ENCODE measurements at regions not wholly inside any gene's neighbourhood (a gene's known extent, or its start where the extent isn't known, plus 50 kb on each side); places are given as distances from the start of the nearest gene placed in this dataset.

DNA sequence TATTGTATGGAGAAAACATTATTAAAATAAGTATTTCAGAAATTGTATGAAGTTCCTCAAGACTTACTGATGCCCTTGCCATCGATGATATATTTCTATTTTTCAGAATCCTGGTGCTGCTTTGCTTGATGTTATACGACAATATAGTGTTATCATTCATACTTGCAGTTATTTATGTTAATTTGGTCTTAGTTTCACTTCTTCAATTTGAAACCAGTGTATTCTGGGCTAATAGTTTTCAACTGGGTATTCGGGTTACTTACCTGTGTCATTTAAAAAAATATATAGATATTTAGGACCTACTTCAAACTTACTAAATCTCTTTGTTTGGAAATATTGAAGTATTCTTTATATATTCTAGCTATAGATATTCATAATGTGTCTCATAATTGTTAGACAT is 1414.7 kb downstream of the C4orf33 start:
- no peak for DNase-seq
- Histone ChIP-seq H3K4me1 (no peaks in the 10 kb centered on the region), H3K27me3 (ENCODE audit: low read depth) (no peaks in the 10 kb centered on the region), H3K36me3 (no peaks in the 10 kb centered on the region), H3K27ac (replicated peaks) (no peak overlapping the region), H3K9me3 (replicated peaks) (no peaks in the 10 kb centered on the region), H3K4me3 (no peak overlapping the region)
- TF ChIP-seq, protein P1, sequence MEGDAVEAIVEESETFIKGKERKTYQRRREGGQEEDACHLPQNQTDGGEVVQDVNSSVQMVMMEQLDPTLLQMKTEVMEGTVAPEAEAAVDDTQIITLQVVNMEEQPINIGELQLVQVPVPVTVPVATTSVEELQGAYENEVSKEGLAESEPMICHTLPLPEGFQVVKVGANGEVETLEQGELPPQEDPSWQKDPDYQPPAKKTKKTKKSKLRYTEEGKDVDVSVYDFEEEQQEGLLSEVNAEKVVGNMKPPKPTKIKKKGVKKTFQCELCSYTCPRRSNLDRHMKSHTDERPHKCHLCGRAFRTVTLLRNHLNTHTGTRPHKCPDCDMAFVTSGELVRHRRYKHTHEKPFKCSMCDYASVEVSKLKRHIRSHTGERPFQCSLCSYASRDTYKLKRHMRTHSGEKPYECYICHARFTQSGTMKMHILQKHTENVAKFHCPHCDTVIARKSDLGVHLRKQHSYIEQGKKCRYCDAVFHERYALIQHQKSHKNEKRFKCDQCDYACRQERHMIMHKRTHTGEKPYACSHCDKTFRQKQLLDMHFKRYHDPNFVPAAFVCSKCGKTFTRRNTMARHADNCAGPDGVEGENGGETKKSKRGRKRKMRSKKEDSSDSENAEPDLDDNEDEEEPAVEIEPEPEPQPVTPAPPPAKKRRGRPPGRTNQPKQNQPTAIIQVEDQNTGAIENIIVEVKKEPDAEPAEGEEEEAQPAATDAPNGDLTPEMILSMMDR (IDR thresholded peaks at IDR 0.05; ENCODE audit: borderline replicate concordance) = no peak
- intact Hi-C loops (cut with micrococcal nuclease) = no loop called here

DNA sequence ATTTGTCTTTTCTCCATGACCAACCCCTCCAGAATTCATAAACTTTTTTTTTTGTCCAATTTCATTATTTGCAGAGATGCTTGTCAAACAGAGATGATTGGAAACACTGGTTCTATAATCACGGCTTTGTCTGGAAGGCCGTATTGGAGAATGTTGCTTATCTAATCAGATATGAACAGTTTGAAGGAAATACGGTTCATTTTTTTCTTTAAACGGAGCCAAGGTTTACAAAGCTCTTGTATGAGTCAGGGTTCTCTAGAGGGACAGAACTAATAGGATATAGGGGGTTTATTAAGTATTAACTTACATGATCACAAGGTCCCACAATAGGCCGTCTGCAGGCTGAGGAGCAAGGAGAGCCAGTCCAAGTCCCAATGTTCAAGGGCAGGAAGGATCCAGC is 1415.8 kb downstream of the C4orf33 start:
- intact Hi-C loops (cut with micrococcal nuclease) = no loop called here
- Histone ChIP-seq H3K36me3 (no peaks in the 10 kb centered on the region), H3K27ac (replicated peaks) (no peak overlapping the region), H3K4me3 (no peak overlapping the region), H3K9me3 (replicated peaks) (no peaks in the 10 kb centered on the region), H3K4me1 (no peaks in the 10 kb centered on the region), H3K27me3 (ENCODE audit: low read depth) (no peaks in the 10 kb centered on the region)
- TF ChIP-seq, protein P1 (IDR thresholded peaks at IDR 0.05; ENCODE audit: borderline replicate concordance) = no peak
- DNase-seq = no peak

DNA sequence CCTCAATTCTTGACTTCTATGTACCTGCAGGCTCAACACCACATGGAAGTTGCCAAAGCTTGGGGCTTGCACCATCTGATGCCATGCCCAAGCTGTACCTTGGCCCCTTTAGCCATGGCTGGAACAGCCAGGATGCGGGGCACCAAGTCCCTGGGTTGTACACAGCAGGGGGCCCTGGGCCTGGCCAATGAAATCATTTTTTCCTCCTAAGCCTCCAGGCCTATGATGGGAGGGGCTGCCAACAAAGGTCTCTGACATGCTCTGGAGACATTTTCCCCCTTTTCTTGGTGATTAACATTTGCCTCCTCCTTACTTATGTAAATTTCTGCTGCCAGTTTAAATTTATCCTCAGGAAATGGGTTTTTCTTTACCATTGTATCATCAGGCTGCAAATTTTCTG is 1428.1 kb downstream of the C4orf33 start:
- no peaks in the 10 kb centered on the region for H3K36me3 ChIP-seq
- intact Hi-C loops (cut with micrococcal nuclease) = no loop called here
- TF ChIP-seq, protein P1 (IDR thresholded peaks at IDR 0.05; ENCODE audit: borderline replicate concordance) = no peak

DNA sequence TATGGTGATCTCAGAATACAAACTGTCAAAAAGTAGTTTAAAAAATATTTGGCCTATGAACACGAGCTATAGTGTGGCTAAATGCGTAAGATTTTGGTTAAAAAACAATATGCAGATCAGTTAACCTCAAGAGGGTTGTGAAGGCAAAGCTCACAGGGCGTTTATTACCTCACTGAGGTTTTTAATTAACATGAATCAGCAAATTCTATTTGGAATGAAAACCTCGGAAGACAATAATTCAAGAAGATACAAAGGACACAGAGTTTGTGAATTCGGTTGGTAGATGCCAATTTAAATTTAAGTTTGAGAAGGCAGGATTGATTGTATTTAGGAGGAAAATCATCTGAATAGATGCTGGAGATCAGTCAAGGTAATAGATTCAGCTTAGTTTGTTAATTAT is 1434.6 kb downstream of the C4orf33 start:
- DNase-seq = no peak
- H3K4me3 ChIP-seq = no peak overlapping the region
- TF ChIP-seq, protein P1 (IDR thresholded peaks at IDR 0.05; ENCODE audit: borderline replicate concordance) = no peak
- H3K27ac ChIP-seq (replicated peaks) = no peak overlapping the region
- H3K27me3 ChIP-seq (ENCODE audit: low read depth) = no peaks in the 10 kb centered on the region
- intact Hi-C loops (cut with micrococcal nuclease) = no loop called here
- H3K4me1 ChIP-seq = no peaks in the 10 kb centered on the region
- no peaks in the 10 kb centered on the region for H3K9me3 ChIP-seq (replicated peaks)
- H3K36me3 ChIP-seq = no peaks in the 10 kb centered on the region

More for the DNA sequence above, 1428.1 kb downstream of the C4orf33 start:
- H3K27ac ChIP-seq (replicated peaks) = no peak overlapping the region
- no peak overlapping the region for H3K4me3 ChIP-seq
- DNase-seq = no peak
- no peaks in the 10 kb centered on the region for H3K27me3 ChIP-seq (ENCODE audit: low read depth)
- H3K9me3 ChIP-seq (replicated peaks) = peaks cover 34% of the 10 kb centered on the region
- H3K4me1 ChIP-seq = no peaks in the 10 kb centered on the region

DNA sequence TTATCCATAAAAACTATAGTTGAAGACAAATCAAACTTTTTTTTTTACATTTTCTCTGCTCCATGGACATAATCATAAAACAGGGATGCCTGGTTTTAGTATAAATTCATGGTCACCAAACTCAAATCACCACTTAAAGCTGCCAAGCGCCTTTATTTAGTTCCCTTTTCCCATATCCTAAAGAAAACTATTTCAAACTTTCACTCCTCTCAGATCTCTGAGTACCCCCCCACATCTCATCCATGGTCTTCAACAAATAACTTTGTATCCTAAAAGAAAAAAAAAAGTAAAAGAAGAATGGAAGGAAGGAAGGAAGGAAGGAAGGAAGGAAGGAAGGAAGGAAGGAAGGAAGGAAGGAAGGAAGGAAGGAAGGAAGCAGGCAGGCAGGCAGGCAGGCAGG is 1438.7 kb downstream of the C4orf33 start:
- intact Hi-C loops (cut with micrococcal nuclease) = no loop called here
- Histone ChIP-seq H3K27ac (replicated peaks) (no peak overlapping the region), H3K4me3 (no peak overlapping the region), H3K36me3 (no peaks in the 10 kb centered on the region), H3K4me1 (no peaks in the 10 kb centered on the region), H3K27me3 (ENCODE audit: low read depth) (no peaks in the 10 kb centered on the region), H3K9me3 (replicated peaks) (no peaks in the 10 kb centered on the region)
- TF ChIP-seq, protein P1 (IDR thresholded peaks at IDR 0.05; ENCODE audit: borderline replicate concordance) = no peak
- DNase-seq = no peak

DNA sequence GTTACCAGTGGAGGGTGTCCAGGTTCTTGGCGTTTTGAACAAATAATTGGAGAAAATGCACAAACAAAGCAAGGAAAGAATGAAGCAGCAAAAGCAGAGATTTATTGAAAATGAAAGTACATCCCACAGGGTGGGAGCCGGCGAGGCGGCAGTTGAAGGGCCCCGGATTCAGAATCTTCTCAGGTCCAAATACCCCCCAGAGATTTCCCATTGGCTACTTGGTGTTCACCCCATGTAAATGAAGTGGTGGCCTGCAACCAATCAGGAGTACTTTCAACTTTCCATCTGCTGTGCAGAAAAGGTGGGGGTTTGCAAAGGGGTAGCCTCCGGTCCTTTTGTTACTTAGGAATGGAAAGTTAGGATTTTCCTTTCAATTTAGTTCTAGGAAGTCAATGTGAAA is 1447.0 kb downstream of the C4orf33 start:
- TF ChIP-seq, protein P1 (IDR thresholded peaks at IDR 0.05; ENCODE audit: borderline replicate concordance) = no peak
- no peak for DNase-seq
- intact Hi-C loops (cut with micrococcal nuclease) = no loop called here
- no peaks in the 10 kb centered on the region for H3K27me3 ChIP-seq (ENCODE audit: low read depth)
- H3K4me3 ChIP-seq = no peak overlapping the region
- peaks cover 4% of the 10 kb centered on the region for H3K9me3 ChIP-seq (replicated peaks)
- no peaks in the 10 kb centered on the region for H3K36me3 ChIP-seq
- H3K27ac ChIP-seq (replicated peaks) = no peak overlapping the region
- no peaks in the 10 kb centered on the region for H3K4me1 ChIP-seq

Measured in left ventricle myocardium inferior (tissue), 1 donor.